IPS DF 4.7 (cell line): ENCODE measurements at regions not wholly inside any gene's neighbourhood (a gene's known extent, or its start where the extent isn't known, plus 50 kb on each side); places are given as distances from the start of the nearest gene placed in this dataset.

Source experiments
- DNase-seq: peaks from one replicate; pipeline ENCODE4 v3.0.0-alpha.2; 2013; ENCODE audit warnings: low spot score; ENCODE audit errors: extremely low read depth

DNA sequence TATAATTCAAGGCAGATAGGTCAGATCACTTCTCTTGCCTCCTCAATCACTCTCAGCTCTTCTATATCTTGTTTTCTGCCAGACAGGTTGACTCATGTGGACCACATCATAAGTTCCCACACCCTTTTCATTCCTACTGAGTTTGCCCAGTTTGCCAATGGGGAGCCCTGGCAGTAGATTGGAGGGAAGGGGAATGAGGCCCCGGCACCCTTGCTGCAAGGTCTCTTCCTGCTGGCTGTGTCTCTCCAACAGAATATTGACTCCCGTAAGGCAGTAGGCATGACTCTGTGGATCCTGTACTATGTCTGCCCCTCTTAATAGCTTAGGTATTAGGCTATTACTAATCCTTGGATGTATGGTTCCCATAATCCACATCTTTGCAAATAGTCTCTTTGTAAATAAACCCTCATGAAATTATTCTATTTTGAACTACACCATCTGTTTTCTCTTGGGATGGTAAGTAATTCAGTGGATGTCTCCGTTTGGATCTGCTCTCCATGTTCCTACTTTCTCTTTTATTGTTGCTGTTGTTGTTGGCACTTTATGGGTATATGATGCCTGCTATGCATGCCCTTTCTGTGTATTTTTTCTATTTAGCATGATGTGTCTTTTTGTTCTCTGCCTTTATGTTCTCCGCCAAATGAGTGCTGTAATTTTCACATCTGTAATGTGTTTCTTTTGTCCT, 65.5 kb upstream of the DCBLD2 start:
- DNase-seq: no peak

GRCh38 chr3:98966434-98966833, 64.9 kb upstream of the DCBLD2 start:
- no peak for DNase-seq

DNA sequence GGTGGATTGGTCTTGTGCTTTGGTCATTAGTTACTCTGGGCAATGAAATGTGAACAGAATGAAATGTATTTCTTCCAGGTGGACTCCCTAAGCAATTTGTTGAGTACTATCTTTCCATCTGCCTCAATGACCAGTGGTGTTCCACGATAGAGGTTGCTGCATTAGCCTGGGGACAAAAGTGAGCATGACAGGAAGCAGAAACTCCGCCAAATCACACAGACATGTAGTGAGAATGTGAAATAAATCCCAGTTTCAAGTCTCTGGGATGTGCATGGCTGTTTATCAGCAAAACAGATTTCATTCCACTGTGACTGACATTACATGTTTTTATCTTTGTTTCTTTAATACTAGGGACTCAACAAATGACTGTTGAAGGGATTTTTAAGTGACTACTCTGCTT, 63.3 kb upstream of the DCBLD2 start:
- no peak for DNase-seq

DNA sequence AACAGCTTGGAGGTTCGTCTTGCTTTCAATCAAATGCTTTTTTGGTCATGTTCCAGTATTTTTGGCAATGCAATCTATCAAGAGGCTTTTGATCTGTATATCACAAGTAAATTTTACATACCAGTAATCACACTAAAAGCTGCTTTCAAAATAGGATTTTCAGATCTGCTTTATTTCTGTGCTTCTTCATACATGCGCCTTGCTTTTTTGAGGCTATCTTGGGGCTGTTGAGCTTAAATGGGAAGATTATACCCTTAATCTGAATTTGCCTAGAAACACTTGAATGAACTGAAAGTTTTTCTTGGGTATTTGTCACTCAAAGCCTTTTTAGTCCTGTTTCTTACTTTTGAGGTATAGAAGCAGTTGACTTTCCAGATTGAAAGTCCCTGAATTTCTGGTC, 62.1 kb upstream of the DCBLD2 start:
- DNase-seq: no peak

GRCh38 chr3:98962951-98963350, 61.5 kb upstream of the DCBLD2 start:
- DNase-seq: no peak

DNA sequence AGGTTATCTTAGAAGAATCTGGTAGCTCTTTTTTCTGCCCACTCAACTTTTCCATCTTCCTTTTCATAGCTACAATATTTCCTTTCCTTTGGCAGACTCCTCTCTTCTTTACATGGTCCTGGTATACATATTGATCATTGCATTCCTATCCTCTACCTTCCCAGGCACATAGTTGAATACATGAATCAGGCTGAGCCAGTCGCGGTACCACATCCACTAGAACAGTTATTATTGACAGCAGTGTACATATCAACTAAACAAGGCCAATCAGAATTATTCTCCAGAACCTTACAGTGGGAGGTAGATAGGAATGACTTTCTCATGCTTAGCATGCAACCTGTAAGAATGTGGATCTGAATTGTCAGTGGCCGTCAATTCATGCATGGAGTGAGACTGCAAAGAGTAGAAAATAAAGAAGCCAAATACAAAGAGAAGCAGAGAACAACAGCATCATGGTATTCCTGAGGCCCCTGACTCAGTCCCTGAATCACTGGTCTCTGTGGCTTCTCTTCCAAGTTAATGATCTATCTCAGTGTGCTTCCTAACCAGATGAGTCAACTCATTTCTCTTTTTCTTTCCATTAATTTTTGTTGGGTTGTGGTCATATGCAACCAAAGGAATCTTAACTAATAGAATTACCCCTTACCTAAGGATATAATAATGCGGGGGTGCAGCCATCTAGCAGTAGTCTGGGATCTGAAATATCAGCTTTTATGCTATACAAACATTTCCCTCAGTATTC, 60.9 kb upstream of the DCBLD2 start:
- DNase-seq: no peak

DNA sequence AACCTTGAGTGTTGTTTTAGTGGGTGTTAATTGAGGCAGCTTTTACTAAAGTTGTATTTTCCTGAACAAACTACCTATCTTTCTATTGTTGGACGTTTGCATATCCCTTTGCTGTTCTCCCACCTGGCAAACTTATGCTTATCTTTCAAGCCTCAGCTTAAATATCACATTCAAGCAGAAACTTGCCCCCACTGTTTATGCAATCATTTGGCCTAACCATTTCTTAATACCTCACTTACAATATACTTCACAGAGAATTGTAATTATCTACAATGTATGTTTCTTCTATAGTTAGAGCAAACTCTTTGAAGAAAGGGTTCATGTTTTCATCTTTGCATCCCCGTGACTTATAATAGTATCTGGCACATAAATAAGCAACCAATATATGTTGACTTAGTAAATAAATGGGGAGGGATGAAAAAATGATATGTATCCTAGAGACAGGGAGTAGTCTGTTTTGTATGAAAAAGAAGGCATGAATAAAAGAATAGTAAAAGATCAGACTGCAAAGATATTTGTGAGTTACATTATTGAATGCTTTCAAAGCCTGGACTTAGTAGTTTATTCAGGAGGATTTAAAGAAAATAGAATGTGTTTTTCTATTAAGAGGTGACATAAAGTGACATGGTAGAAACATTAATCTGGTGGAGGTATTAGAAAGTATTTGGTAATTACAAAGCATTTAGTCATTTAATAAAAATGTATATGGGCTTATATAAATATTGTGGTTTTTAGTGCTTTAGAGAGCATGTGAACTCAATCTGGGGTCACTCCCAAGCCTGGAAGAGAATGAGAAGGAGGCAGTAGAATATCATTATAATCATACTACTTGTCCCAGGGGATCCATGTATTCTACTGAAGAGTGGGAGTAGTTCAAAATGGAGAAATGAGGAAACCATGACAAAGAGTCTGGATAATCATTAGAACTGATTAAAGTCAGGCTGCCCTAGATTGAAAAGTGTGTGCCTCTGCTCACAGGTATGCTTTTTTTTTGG, 60.0 kb upstream of the DCBLD2 start:
- no peak for DNase-seq

- DNase-seq: no peak
Observed at GRCh38 chr3:98957681-98958080, 56.2 kb upstream of the DCBLD2 start.

- no peak for DNase-seq
Observed at GRCh38 chr3:98956008-98956407, 54.5 kb upstream of the DCBLD2 start.

GRCh38 chr3:98954791-98955604, 53.5 kb upstream of the DCBLD2 start:
- no peak for DNase-seq

DNA sequence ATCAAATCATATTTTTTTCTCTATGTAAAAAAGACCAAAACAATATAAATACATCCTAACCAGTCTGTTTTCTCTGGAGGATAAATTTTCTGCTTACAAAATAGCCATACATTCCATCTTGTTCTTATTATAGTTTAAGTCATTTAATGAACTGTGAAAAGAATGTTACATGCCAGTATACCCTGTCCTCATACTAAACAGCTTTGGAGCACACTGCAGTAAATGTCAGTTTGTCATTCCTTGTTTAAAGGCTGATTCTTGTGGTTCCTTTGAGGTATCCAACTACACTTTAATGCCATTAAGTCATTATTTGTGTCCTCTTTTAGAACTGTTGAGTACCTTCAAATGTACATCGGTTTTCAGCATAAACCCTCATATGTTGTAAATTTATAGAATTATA, 52.7 kb upstream of the DCBLD2 start:
- DNase-seq: no peak

- DNase-seq: no peak
Observed at GRCh38 chr3:98952404-98952803, 50.9 kb upstream of the DCBLD2 start.
